HG03378 (cell line): ENCODE measurements at regions not wholly inside any gene's neighbourhood (a gene's known extent, or its start where the extent isn't known, plus 50 kb on each side); places are given as distances from the start of the nearest gene placed in this dataset.
"Not testable (repeated sequence)": the region's sequence is repeated elsewhere in the genome, so short reads cannot be mapped to it uniquely, and the experiment has no call there.

Experiments
- ATAC-seq: cut with Tn5 transposase; IDR thresholded peaks from one replicate; pipeline ENCODE4 v1.9.1; 2021; ENCODE audit warnings: mild to moderate bottlenecking, moderate library complexity; ENCODE audit not compliant: unreplicated experiment

- ATAC-seq, result no peak
Measured at GRCh38 chr12:95358111-95359083, 115.6 kb upstream of the METAP2 start.

- no peak for ATAC-seq
Measured at GRCh38 chr12:95365912-95366311, 108.0 kb upstream of the METAP2 start.

- ATAC-seq, result no peak
Measured at GRCh38 chr12:95368931-95369330, 105.0 kb upstream of the METAP2 start.

- no peak for ATAC-seq
Measured at GRCh38 chr12:95371571-95371970, 102.4 kb upstream of the METAP2 start.

- ATAC-seq, result not testable (repeated sequence)
Measured at GRCh38 chr12:95379481-95379880, 94.5 kb upstream of the METAP2 start.

- ATAC-seq, result not testable (repeated sequence)
Measured at GRCh38 chr12:95380334-95380733, 93.6 kb upstream of the METAP2 start.

- ATAC-seq, result no peak
Measured at GRCh38 chr12:95380997-95381786, 92.8 kb upstream of the METAP2 start.

- not testable (repeated sequence) for ATAC-seq
Measured at GRCh38 chr12:95383920-95384319, 90.0 kb upstream of the METAP2 start.

GRCh38 chr12:95384785-95385184 is 89.2 kb upstream of the METAP2 start:
- ATAC-seq, result no peak

GRCh38 chr12:95385246-95386035 is 88.5 kb upstream of the METAP2 start:
- no peak for ATAC-seq

- ATAC-seq, result no peak
Measured at GRCh38 chr12:95386051-95386450, 87.9 kb upstream of the METAP2 start.

GRCh38 chr12:95388260-95388659 is 85.7 kb upstream of the METAP2 start:
- not testable (repeated sequence) for ATAC-seq

GRCh38 chr12:95390192-95390591 is 83.8 kb upstream of the METAP2 start:
- ATAC-seq, result peak; percentile 54

- ATAC-seq, result no peak
Measured at GRCh38 chr12:95390932-95391331, 83.0 kb upstream of the METAP2 start.

- no peak for ATAC-seq
Measured at GRCh38 chr12:95393191-95393790, 80.7 kb upstream of the METAP2 start.

- ATAC-seq, result no peak
Measured at GRCh38 chr12:95395696-95396095, 78.3 kb upstream of the METAP2 start.

- ATAC-seq, result no peak
Measured at GRCh38 chr12:95396849-95397468, 77.0 kb upstream of the METAP2 start.

GRCh38 chr12:95397571-95397970 is 76.4 kb upstream of the METAP2 start:
- ATAC-seq, result no peak

GRCh38 chr12:95402096-95402495 is 71.9 kb upstream of the METAP2 start:
- no peak for ATAC-seq

GRCh38 chr12:95408201-95408600 is 65.8 kb upstream of the METAP2 start:
- ATAC-seq, result no peak
